WTC11 (cell line): ENCODE measurements at regions not wholly inside any gene's neighbourhood (a gene's known extent, or its start where the extent isn't known, plus 50 kb on each side); places are given as distances from the start of the nearest gene placed in this dataset.
"Not testable (repeated sequence)": the region's sequence is repeated elsewhere in the genome, so short reads cannot be mapped to it uniquely, and the experiment has no call there.

ENCODE experiments used
- TF ChIP-seq, protein P1 (sequence below): fragments of 200-600 bp; IDR thresholded peaks from 2 replicates; pipeline ENCODE4 v1.8.0; 2022; ENCODE audit warnings: antibody characterized with exemption
- TF ChIP-seq, protein P2 (sequence below): sonication (generic); formaldehyde crosslinking; IDR thresholded peaks from 2 replicates; pipeline ENCODE4 v1.8.1; 2023; ENCODE audit warnings: mild to moderate bottlenecking, missing genetic modification reagents
- TF ChIP-seq, protein P3 (sequence below): sonication (generic); formaldehyde crosslinking; IDR thresholded peaks from 2 replicates; pipeline ENCODE4 v1.8.0; 2022; ENCODE audit warnings: mild to moderate bottlenecking, missing genetic modification reagents

DNA sequence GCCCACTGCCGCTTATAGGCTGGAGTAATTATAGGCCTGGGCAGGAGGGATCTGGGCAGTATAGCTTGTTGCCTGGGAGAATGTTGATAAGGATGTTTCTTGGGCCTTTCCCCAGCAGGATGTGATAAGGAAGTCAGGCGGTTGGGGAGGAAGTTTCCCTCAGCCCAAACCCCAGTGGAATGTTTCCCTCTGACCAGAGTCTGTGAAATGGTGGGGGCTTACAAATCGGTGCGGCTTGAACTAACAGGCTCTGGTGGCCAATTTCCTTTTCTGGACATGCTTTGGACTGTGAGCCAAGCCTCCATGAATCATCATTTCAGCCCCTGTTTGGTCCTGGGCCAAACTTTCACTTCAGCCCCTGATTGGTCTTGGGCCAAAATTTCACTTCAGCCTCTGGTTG is 383.6 kb downstream of the SPATA31A7 start:
- TF ChIP-seq, protein P1, sequence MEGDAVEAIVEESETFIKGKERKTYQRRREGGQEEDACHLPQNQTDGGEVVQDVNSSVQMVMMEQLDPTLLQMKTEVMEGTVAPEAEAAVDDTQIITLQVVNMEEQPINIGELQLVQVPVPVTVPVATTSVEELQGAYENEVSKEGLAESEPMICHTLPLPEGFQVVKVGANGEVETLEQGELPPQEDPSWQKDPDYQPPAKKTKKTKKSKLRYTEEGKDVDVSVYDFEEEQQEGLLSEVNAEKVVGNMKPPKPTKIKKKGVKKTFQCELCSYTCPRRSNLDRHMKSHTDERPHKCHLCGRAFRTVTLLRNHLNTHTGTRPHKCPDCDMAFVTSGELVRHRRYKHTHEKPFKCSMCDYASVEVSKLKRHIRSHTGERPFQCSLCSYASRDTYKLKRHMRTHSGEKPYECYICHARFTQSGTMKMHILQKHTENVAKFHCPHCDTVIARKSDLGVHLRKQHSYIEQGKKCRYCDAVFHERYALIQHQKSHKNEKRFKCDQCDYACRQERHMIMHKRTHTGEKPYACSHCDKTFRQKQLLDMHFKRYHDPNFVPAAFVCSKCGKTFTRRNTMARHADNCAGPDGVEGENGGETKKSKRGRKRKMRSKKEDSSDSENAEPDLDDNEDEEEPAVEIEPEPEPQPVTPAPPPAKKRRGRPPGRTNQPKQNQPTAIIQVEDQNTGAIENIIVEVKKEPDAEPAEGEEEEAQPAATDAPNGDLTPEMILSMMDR, result not testable (repeated sequence)
- TF ChIP-seq, protein P2, sequence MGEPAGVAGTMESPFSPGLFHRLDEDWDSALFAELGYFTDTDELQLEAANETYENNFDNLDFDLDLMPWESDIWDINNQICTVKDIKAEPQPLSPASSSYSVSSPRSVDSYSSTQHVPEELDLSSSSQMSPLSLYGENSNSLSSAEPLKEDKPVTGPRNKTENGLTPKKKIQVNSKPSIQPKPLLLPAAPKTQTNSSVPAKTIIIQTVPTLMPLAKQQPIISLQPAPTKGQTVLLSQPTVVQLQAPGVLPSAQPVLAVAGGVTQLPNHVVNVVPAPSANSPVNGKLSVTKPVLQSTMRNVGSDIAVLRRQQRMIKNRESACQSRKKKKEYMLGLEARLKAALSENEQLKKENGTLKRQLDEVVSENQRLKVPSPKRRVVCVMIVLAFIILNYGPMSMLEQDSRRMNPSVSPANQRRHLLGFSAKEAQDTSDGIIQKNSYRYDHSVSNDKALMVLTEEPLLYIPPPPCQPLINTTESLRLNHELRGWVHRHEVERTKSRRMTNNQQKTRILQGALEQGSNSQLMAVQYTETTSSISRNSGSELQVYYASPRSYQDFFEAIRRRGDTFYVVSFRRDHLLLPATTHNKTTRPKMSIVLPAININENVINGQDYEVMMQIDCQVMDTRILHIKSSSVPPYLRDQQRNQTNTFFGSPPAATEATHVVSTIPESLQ (CRISPR knock-in tag), result not testable (repeated sequence)
- TF ChIP-seq, protein P3, sequence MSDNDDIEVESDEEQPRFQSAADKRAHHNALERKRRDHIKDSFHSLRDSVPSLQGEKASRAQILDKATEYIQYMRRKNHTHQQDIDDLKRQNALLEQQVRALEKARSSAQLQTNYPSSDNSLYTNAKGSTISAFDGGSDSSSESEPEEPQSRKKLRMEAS (CRISPR knock-in tag), result not testable (repeated sequence)
